Fibroblast of upper back skin (primary cell): ENCODE measurements at regions not wholly inside any gene's neighbourhood (a gene's known extent, or its start where the extent isn't known, plus 50 kb on each side); places are given as distances from the start of the nearest gene placed in this dataset.
"Not testable (repeated sequence)": the region's sequence is repeated elsewhere in the genome, so short reads cannot be mapped to it uniquely, and the experiment has no call there.

ENCODE experiments used
- DNase-seq: peaks from one replicate; pipeline ENCODE4 v3.0.0-alpha.2; 2013

DNA sequence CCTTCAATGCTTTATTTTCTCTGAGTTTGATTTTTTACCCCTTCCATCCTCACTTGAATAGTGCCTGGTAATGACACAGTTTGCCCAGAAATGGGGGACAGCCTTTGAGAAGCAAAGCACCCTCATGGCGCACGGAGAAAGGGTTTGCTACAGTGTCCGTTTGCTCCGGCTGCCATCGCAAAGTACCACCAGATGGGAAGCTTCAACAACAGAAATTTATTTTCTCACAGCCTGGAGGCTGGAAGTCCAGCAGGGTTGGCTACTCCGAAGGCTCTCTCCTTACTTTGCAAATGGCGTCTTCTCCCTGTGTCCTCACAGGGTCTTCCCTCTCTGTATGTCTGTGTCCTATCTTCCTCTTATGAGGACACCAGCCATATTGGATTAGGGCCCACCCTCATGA is 327.7 kb upstream of the KAZN start:
- no peak for DNase-seq

DNA sequence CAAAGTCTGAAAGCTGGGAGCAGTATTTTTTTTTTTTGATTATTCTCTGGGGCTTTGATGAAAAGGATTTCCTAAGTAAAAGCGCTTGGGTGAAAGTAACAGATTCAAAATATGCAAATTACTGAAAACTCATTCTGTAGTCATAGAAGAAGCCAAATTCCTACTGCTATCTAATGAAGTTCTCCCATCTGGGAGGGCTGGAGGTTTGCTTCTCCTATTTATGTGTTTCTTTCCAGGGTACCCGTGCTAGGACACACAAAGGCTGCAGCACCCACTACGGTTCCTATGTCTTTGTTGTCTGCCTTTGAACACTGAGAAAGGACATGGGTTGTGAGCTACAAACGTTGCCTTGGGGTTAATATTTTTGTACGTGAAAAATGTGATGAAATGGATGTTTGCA is 324.7 kb upstream of the KAZN start:
- no peak for DNase-seq

DNA sequence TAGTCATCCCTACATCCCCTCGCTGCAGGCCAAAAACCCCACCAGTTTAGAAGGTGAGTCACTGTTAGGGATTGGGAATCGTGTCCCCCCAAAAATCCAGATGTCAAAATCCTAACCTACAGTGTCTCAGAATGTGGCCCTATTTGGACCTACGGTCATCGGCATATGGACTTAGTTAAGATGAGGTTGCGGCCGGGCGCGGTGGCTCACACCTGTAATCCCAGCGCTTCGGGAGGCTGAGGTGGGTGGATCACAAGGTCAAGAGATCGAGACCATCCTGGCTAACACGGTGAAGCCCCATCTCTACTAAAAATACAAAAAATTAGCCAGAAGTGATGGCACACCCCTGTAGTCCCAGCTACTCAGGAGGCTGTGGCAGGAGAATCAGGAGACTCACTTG is 318.6 kb upstream of the KAZN start:
- DNase-seq, result not testable (repeated sequence)

DNA sequence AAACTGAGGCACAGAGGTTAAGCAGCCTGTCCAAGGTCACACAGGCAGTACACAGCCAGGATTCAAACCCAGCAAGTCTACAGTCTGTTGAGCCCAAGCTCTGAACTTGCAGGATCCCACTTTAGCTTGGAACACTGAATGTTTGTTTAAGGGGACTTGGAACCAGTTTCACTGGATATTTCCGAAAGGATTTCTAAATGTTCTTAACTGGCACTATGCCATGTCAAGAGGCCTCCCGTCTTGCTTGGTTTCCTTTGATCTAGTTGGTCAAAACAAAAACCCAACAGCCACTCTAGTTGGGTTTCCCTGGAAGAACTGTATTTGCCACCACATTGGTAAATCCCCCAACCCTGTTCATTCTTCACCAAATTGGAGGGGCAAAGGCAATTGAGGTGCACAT is 317.6 kb upstream of the KAZN start:
- DNase-seq, result no peak

DNA sequence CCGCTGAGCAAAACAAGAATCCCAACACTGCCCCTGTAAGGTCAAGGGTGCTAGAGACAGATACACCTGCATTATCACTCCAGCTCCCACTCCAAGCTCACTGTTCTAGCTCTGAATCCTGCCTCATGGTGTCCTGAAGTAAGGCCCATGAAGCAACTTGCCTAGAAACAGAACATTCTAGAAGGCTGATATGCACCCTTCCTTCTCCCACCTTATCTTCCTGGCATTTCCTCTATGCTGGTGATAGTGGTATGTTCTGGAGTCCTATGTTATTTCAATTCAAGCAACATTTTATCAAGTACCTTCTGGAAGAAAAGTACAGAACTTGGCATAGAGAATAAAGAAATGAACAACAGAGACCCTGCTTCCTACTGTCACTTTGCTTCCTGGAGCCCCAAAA is 317.1 kb upstream of the KAZN start:
- DNase-seq, result no peak

DNA sequence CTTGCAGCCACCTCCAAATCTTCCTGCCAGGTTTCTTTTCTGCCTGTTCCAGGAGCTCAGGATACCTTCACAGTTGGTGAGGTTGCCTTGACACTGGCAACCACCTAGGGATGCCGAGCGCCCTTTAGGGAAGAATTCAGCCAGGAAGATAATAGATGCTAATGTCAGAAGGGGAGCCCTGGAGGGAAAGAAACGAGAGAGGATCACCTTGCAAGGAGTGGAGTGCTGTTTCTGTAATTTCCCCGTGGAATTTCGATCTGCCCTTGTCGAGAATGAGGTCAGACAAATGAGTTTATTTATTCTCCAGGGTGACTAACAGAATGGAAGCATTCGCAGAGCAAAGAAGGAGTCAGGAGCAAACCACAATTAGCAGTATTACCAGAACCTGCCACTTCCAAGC is 315.8 kb upstream of the KAZN start:
- DNase-seq, result no peak

DNA sequence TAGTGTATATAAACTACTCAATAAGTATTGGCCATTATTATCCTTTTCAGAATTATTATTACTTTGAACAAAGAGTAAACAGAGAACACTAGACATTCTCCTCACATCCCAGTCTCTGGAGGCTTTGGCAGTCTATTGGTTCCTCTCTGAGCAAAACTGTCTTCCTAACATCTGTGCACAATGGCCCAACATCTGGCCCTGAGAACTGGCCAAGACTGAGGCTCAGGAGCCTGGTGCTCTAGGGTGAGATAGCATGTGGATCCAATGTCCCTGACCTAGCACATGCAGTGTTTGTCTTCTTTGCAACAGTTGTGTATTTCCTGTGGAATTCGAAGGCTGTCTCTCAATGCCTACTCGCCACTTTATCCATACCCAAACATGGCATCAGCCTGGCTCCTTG is 313.2 kb upstream of the KAZN start:
- no peak for DNase-seq

DNA sequence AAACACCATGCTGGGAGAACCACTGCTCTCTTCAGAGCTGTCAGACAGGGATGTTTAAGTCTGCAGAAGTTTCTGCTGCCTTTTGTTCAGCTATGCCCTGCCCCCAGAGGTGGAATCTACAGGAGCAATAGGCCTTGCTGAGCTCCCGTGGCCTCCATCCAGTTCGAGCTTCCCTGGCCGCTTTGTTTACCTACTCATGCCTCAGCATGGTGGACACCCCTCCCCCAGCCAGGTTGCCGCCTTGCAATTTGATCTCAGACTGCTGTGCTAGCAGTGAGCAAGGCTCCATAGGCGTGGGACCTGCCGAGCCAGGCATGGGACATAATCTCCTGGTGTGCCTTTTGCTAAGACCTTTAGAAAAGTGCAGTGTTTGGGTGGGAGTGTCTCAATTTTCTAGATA is 307.3 kb upstream of the KAZN start:
- DNase-seq, result not testable (repeated sequence)

DNA sequence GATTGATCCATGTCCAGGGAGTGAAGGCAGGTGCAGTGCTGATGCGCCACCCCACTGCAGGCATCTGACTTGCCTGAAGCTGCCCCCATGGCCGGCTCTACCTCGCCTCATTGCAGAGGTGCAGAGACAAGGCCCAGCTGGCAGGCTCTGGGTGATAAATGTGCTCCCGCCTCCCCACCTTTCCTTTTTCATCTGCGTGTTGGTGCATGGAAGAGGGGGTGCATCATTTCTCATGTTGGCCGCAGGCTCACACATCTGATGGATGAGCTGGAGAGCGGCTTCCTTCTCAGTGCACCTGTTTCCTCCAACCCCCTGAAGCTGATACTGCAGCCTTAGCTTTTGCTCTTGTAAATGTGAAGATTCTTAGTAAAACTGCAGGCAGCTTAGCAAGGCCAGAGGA is 306.0 kb upstream of the KAZN start:
- DNase-seq, result no peak

DNA sequence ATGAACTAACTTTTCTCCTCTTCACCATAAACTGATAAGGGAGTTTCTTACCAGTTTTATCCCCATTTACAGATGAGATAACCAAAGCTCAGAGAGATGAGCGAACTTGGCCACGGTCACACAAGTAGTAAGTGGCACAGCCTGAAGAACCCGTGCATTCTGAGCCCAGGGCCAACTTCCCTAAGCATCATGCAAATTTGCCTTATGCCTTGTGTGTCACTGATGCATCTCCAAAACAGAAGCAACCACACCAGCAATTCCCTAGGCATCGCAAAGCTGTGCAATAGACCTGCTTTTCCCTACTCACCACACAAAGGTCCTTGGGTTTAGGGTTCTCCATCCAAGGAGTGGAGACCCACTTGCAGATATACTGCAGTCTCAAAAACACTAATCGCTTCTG is 304.5 kb upstream of the KAZN start:
- no peak for DNase-seq

DNA sequence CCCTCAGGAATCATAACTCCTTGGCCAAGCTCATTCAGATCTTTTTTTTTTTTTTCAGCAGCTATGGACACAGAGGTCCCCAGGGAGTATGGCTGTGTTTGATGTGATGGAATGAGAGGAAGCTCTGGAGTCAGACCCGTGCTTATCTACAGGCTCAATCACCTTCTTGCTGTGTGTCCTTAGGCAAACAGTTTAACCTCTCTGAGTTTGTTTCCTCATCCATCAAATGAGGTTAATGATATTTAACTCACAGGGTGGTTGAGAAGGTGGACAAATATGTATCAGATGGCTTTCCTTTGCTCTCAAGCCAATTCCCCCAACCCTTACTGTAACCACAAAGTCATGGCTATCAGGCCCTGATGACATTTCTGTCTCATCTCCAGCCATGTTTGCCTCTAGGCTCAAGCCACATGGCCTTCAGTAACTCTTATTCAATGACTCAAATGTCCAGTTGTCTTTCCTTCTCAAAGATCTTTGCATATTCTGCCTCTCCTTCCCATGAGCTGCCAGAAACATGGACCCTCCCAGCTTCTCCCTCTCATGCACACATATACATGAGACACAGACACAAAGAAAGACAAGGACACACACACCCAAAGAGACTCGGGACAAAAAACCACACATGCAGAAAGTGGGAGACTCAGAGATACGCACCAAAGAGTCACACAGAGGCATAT is 303.5 kb upstream of the KAZN start:
- DNase-seq, result no peak

DNA sequence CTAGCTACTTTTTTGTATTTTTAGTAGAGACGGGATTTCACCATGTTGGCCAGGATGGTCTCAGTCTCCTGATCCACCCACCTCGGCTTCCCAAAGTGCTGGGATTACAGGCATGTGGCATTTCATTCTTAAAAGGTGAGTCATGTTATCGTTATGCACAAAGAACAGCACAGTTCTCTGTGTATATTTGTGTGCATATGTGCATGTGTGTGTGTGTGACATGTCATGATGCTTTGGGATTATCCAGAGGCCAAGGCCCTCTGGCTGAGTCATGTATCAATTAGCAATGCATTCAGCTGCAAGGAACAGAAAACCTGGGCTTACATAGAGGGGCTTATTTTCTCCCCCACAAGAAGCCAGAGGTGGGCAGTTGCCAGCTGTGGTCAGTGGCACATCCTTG is 301.7 kb upstream of the KAZN start:
- DNase-seq, result peak; percentile 53

DNA sequence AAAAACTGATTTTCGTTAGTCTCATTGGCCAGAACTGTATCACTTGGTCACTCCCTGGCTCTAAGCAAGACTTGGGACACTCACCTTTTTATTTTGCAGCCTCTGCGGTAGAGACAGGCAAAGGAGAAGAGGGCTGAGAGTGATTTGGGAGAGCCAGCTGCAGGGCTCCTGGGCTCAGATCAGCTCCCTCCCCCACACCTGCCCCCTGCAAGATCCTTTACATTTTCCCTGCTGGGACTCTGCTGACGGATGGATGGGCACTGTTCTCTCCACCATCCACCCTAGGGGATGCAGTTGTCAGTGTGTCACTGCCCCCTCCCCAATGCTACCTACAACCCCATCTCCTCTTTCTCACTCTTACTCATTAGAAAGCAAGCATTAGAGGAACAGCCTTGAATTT is 301.1 kb upstream of the KAZN start:
- DNase-seq, result no peak

DNA sequence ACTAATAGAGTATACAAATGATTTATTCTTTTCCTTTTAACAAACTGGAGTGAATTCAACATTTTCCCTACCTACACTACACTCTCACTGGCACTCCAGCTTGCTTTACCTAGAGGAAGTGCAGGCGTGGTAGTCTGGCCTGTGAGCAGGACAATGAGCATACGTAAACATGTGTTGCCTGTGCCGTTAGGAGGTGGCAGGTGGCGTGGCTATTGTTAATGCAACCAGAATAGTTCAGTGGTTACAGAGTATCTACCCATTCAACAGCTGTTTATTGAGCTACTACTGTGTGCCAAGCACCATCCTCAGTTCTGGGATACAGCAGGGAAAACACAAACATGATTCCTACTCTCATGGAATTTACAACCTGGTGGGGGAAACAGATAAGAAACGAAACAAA is 299.7 kb upstream of the KAZN start:
- DNase-seq, result no peak

DNA sequence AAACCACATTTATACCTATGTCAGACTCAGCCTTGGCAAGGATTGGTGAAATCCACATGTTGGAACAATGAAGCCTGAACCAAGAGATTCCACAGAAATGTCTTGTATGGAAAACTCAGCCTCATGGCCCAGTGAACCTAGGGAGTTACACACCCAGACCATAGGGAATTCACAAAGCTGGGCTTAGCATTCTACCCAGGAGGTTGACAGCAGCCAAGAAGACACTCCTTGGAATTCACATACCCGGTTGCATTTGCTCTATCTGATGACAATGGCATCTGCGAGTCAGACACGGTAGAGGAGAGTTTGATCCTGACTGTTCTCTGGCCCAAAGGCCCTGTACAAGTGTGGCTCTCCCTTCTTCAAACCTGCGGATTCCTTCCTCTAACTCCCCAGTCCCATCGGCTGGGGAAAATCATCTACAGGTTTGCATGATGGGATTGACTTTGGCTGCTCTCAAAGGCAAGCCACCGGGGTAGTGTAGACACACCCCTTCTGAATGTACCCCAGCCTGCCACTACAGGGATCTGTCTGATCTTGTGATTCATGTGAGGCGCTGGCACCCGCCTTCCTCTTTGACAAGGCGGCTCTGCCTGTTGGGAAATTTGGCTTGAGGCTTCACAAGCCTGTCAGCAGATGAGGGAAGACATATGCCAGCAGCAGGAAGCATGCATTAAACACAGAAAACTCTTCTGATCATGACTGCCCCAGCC is 297.3 kb upstream of the KAZN start:
- DNase-seq, result no peak

DNA sequence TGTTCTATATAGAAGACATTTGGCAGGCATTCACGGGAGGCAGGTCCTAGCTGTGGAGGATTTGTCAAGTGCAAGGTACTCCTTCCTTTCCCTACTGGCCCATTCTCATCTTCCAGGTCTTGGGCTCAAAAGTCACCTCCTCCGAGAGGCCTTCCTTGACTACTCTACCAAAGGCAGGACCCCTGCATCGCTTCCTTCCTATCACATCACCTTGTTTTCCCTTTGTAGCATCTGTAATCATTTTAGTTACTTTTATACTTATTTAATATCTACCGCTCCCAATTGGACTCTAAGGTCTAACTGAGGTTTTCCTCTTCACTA is 296.8 kb upstream of the KAZN start:
- DNase-seq, result no peak

DNA sequence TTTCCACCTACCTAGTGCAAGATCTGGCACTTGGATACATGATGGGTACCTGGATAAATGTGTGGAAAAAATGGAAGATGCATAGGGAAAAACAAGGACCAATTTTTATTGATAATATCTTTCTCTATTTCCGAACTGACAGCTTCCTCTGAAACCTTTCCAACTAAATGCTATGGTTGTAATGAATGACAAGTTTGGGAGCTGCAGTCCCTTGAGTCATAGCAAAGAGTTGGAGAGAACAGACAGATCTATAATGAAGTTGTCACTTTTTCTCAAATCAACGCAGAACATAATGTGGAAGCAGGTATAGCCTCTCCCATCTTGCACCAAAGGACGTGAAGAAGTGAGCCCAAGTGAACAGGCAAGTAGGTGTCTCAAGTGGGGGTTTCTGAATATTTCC is 296.5 kb upstream of the KAZN start:
- DNase-seq, result no peak

DNA sequence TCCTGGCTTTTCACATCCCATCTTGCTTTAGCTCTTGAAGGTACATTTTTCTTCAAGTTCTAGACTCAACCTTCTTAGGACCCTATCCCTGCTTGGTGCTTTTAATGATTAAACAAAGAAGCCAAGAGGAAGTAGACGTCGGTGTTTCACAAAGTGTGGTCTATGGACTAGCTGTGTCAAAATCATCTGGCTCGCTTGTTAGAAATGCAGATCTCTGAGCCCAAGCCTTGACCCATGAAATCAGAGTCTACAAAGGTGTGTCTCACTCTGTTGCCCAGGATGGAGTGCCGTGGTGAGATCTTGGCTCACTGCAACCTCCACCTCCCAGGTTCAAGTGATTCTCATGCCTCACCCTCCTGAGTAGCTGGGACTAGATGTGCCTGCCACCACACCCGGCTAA is 295.5 kb upstream of the KAZN start:
- no peak for DNase-seq

DNA sequence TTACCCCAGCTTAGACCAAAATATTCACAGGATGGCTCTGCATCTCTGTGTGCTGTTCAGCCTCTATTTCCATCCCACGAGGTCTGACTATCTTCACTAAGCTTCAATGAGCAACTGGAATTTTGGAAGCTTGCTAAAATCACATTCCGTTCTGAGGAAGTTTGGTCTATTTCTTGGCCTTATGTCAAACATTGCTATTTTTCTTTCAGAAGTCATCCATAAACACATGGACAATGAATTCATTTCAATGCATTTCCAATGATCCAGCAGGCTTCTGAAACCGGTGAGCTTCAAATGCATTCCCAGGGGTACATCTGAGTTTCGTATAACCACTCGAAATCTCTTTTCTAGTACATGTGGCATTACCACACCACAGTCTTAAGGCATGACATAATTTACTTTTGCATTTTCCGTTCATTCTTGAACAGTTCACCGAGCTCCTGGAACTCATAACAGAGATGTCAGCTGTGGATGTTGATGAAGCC is 294.1 kb upstream of the KAZN start:
- DNase-seq, result peak; percentile 83

DNA sequence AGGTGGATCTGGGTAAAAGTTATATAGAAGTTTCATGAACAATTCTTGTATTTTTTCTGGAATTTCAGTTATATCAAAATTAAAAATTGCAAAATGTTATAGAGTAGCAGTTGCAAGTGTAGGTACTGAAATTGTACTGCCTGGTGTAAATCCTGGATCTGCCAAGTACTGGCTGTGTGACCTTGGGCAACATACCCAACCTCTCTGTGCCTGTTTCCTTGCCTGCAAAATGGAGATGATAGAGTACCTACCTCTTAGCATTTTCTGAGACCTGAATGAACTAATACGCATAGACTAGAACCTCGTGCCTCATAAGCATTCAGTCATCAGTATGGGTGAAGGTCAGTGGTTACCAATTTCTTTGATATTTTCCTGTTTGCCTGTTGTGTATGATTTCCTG is 290.0 kb upstream of the KAZN start:
- DNase-seq, result no peak

DNA sequence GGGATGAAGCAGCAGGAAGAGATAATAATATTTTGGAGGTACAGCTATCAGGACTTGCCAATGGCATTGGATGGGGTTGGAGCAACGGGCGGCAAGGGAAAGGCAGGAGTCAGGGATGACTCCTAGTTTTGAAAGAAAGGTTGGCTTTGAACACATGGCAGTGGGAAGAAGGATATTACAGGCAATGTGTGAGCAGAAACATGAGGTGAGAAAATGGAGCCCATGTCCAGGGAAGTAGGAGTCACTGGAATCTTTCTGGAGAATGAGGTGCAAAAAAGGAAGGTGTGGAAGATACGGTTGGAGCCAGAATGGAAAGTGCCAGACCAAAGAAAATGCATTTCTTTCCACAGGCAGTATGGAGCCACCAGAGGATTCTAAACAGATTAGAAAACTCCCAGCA is 288.5 kb upstream of the KAZN start:
- DNase-seq, result no peak

DNA sequence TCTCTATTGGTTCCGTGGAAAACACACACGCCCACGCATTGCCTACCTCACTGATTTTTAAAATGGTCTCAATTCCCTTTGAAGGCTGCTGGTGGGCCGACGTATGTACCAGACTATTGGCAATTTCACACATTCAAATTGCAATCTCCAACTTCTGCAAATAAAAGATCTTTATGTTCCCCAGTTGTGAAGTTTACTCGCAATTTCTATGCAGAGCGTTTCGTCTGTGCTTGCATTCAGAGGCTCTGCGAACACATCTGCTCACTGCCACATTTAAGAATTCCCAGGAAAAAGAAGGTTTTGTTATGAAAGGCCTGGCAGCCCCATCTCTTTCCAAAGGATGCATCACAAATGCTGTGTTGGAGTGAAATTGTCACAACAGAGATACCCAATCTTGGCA is 288.0 kb upstream of the KAZN start:
- DNase-seq, result no peak

DNA sequence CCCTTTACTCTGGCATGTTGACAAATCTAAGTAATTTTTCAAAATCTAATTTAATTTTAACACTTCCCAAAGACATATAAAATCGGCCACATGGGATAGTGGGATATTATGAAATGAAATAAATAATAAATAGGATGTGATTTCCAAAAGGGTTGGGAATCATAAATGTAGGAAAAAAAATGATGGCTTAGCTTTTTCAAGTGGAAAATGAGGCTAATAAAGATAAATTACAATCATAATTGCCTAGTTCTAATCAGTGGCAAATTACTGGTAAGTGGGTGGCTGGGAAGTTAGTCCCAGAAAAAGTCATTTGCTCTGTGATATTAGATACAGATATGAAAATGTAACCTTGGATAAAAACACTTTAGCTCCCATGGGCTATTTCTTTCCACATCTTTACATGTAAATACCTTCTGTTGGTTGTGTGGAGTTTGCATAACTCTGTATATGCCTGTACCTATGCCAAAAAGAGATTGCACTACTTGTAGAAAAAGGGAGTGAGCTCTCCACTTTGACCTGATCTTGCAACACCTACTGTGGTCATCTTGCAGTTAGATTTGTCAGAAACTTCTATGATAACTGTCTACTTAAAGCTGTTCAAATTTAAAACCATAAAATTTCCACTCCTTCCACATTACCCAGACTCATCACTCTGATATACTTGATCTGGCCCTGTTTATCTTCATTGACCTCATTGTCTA is 284.6 kb upstream of the KAZN start:
- DNase-seq, result no peak

DNA sequence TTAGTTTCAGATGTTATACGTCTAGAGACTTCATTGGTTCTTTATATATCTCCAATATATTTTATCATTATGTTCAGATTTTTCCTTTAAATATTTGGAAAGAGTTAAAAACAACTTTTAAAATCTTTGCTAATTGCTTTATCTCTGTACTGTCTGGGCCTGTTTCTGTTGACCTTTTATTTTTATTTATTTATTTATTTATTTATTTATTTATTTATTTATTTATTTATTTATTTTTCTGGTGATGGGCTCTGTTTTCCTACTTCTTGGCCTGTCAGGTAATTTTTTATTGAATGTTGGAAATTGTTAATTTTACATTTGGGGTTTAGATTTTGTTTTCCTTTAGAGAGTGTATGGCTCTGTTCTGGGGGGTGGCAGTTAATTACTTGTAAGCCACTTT is 279.7 kb upstream of the KAZN start:
- DNase-seq, result no peak

DNA sequence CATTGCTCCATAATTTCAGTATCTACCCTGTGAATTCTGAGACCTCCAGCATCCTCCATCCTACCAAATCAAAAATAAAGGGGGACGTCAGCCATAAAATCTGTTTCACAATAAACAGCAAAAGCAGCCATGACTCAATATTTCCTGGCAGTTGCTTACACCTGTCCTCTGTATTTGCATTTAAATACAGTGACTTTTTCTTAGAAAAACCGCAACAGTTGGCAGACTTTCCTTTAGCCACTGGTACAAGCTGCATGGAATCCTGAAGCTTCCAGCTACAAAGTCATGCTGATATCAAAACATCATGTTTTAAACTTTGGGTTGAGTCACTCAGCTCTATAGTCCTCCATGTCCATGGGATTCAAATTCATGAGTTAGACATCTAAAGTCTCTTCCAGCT is 278.0 kb upstream of the KAZN start:
- DNase-seq, result peak; percentile 67
